HG03135 (cell line): ENCODE measurements at regions not wholly inside any gene's neighbourhood (a gene's known extent, or its start where the extent isn't known, plus 50 kb on each side); places are given as distances from the start of the nearest gene placed in this dataset.
"Not testable (repeated sequence)": the region's sequence is repeated elsewhere in the genome, so short reads cannot be mapped to it uniquely, and the experiment has no call there.

ENCODE experiments used
- ATAC-seq: cut with Tn5 transposase; IDR thresholded peaks from one replicate; pipeline ENCODE4 v1.9.1; 2021; ENCODE audit warnings: mild to moderate bottlenecking, moderate library complexity; ENCODE audit not compliant: unreplicated experiment

- ATAC-seq = no peak
Measured at GRCh38 chr3:38966811-38967692, 84.7 kb downstream of the SCN11A start.

GRCh38 chr3:38964646-38965045 lies 87.1 kb downstream of the SCN11A start:
- no peak for ATAC-seq

GRCh38 chr3:38964204-38964603 lies 87.5 kb downstream of the SCN11A start:
- ATAC-seq = no peak

- ATAC-seq = no peak
Measured at GRCh38 chr3:38960953-38961622, 90.7 kb downstream of the SCN11A start.

GRCh38 chr3:38960042-38960622 lies 91.6 kb downstream of the SCN11A start:
- no peak for ATAC-seq

GRCh38 chr3:38958026-38958720 lies 93.6 kb downstream of the SCN11A start:
- no peak for ATAC-seq

GRCh38 chr3:38957296-38957695 lies 94.4 kb downstream of the SCN11A start:
- ATAC-seq = no peak

- no peak for ATAC-seq
Measured at GRCh38 chr3:38952721-38953120, 99.0 kb downstream of the SCN11A start.

GRCh38 chr3:38951167-38951566 lies 100.6 kb downstream of the SCN11A start:
- ATAC-seq = not testable (repeated sequence)

GRCh38 chr3:38950581-38950980 lies 101.2 kb downstream of the SCN11A start:
- ATAC-seq = no peak

GRCh38 chr3:38949994-38950393 lies 101.8 kb downstream of the SCN11A start:
- no peak for ATAC-seq

- no peak for ATAC-seq
Measured at GRCh38 chr3:38940394-38940793, 111.3 kb downstream of the SCN11A start.

- ATAC-seq = no peak
Measured at GRCh38 chr3:38925351-38925750, 109.3 kb upstream of the SCN10A start.

GRCh38 chr3:38916706-38917105 lies 100.7 kb upstream of the SCN10A start:
- ATAC-seq = no peak

- no peak for ATAC-seq
Measured at GRCh38 chr3:38907426-38907825, 91.4 kb upstream of the SCN10A start.

GRCh38 chr3:38890426-38890825 lies 74.4 kb upstream of the SCN10A start:
- ATAC-seq = no peak

- no peak for ATAC-seq
Measured at GRCh38 chr3:38878646-38879045, 62.6 kb upstream of the SCN10A start.
